CD4-positive, alpha-beta T cell (primary cell): ENCODE measurements at regions not wholly inside any gene's neighbourhood (a gene's known extent, or its start where the extent isn't known, plus 50 kb on each side); places are given as distances from the start of the nearest gene placed in this dataset.

Experiments used
- ATAC-seq: fragments of 200-7000 bp; cut with Tn5 transposase; one replicate; pipeline ENCODE4 v1.10.0; 2022; ENCODE audit warnings: mild to moderate bottlenecking; ENCODE audit not compliant: poor library complexity
- CTCF ChIA-PET: fragments of 350-600 bp; sonication (Branson Sonifier 250); formaldehyde crosslinking; loops from one replicate; lab custom pipeline; 2021; ENCODE audit warnings: antibody characterized with exemption, inconsistent platforms; lab: Charles Lee
- POLR2A ChIA-PET: fragments of 350-600 bp; sonication (Branson Sonifier 250); formaldehyde crosslinking; loops from one replicate; lab custom pipeline; 2021; ENCODE audit warnings: antibody characterized with exemption, inconsistent platforms; lab: Charles Lee
- DNase-seq, 14 experiments: peaks; one replicate each; pipeline ENCODE4 v3.0.0-alpha.2; 2013 to 2020; ENCODE audit warnings: mixed read lengths in 2 of 14
- H3K27ac ChIP-seq, 2 donors: one replicate each; pipeline versions ENCODE4 v1.5.1 to v1.7.0; 2013; ENCODE audit warnings: low read length in 2 of 2, low read depth in 1 of 2, mild to moderate bottlenecking in 1 of 2
- H3K27me3 ChIP-seq, 2 experiments: 1 replicate in 1 of 2; 2 replicates in 1 of 2; pipeline versions ENCODE4 v1.6.1 to v1.7.0; 2013; ENCODE audit warnings: low read length in 2 of 2, control low read depth in 1 of 2, mild to moderate bottlenecking in 1 of 2, moderate library complexity in 1 of 2; ENCODE audit not compliant: insufficient read depth in 2 of 2, control insufficient read depth in 1 of 2
- H3K36me3 ChIP-seq: one replicate; pipeline ENCODE4 v1.6.1; 2013; ENCODE audit warnings: low read length, control low read depth; ENCODE audit not compliant: insufficient read depth
- H3K4me1 ChIP-seq: one replicate; pipeline ENCODE4 v1.6.1; 2013; ENCODE audit warnings: low read length, control low read depth; ENCODE audit not compliant: insufficient read depth
- H3K4me3 ChIP-seq: one replicate; pipeline ENCODE4 v1.5.1; 2013; ENCODE audit warnings: mild to moderate bottlenecking, low read length, moderate library complexity
- H3K9me3 ChIP-seq, 2 experiments: 1 replicate in 1 of 2; 2 replicates in 1 of 2; pipeline versions ENCODE4 v1.6.1 to v1.7.0; 2013; ENCODE audit warnings: low read length in 2 of 2, mild to moderate bottlenecking in 2 of 2, control low read depth in 1 of 2, moderate library complexity in 1 of 2; ENCODE audit not compliant: control insufficient read depth in 1 of 2, insufficient read depth in 1 of 2
- H3K27ac Mint-ChIP-seq: one replicate; pipeline ENCODE4 v1.8.0; 2020; ENCODE audit warnings: mixed read lengths
- H3K27me3 Mint-ChIP-seq: one replicate; pipeline ENCODE4 v1.8.0; 2021; ENCODE audit warnings: mixed read lengths
- H3K36me3 Mint-ChIP-seq: one replicate; pipeline ENCODE4 v1.8.0; 2021; ENCODE audit warnings: low read depth, mixed read lengths
- H3K4me1 Mint-ChIP-seq: one replicate; pipeline ENCODE4 v1.8.0; 2021; ENCODE audit warnings: low read depth, mixed read lengths
- H3K4me3 Mint-ChIP-seq: one replicate; pipeline ENCODE4 v1.8.0; 2020; ENCODE audit warnings: mild to moderate bottlenecking, mixed read lengths
- H3K9me3 Mint-ChIP-seq: one replicate; pipeline ENCODE4 v1.8.0; 2020; ENCODE audit warnings: mixed read lengths
- CTCF ChIP-seq: fragments of 200-600 bp; IDR thresholded peaks from one replicate; pipeline ENCODE4 v1.8.0; 2022; ENCODE audit warnings: antibody characterized with exemption, mild to moderate bottlenecking
- intact Hi-C, 2 experiments: fragments of 100-400 bp; cut with DNase I in 1 of 2; cut with micrococcal nuclease in 1 of 2; formaldehyde crosslinking; loops; one replicate each; pipeline versions ENCODE4 v1.15.1 to v1.9.0; 2023 to 2025; cut with DNase I, micrococcal nuclease

GRCh38 chr7:120097020-120097419, 176.0 kb upstream of the KCND2 start:
- DNase-seq: no peak
- no peak for ATAC-seq
- H3K9me3 Mint-ChIP-seq: no peaks in the 10 kb centered on the region
- intact Hi-C loops: no loop called here
- ChIA-PET POLR2A (no interaction called here), CTCF (no interaction called here)
- H3K4me3 Mint-ChIP-seq: no peak overlapping the region
- H3K36me3 Mint-ChIP-seq: no peaks in the 10 kb centered on the region
- no peaks in the 10 kb centered on the region for H3K9me3 ChIP-seq
- H3K4me3 ChIP-seq: no peak overlapping the region
- no peaks in the 10 kb centered on the region for H3K4me1 ChIP-seq
- no peaks in the 10 kb centered on the region for H3K36me3 ChIP-seq
- no peaks in the 10 kb centered on the region for H3K27me3 Mint-ChIP-seq
- H3K27ac Mint-ChIP-seq: no peak overlapping the region
- TF ChIP-seq CTCF: no peak
- H3K27ac ChIP-seq: no peak overlapping the region
- no peaks in the 10 kb centered on the region for H3K4me1 Mint-ChIP-seq
- no peaks in the 10 kb centered on the region for H3K27me3 ChIP-seq

- Mint-ChIP-seq H3K4me1 (no peaks in the 10 kb centered on the region), H3K4me3 (no peak overlapping the region), H3K36me3 (no peaks in the 10 kb centered on the region), H3K9me3 (no peaks in the 10 kb centered on the region), H3K27ac (no peak overlapping the region), H3K27me3 (no peaks in the 10 kb centered on the region)
- ChIA-PET POLR2A (no interaction called here), CTCF (no interaction called here)
- no peak for TF ChIP-seq CTCF
- intact Hi-C loops: no loop called here
- H3K27me3 ChIP-seq: no peaks in the 10 kb centered on the region
- no peak overlapping the region for H3K4me3 ChIP-seq
- H3K36me3 ChIP-seq: no peaks in the 10 kb centered on the region
- no peak for DNase-seq
- no peaks in the 10 kb centered on the region for H3K9me3 ChIP-seq
- H3K4me1 ChIP-seq: no peaks in the 10 kb centered on the region
- no peak for ATAC-seq
- no peak overlapping the region for H3K27ac ChIP-seq
Observed at GRCh38 chr7:120097774-120098173, 175.2 kb upstream of the KCND2 start.

GRCh38 chr7:120108376-120108775, 164.6 kb upstream of the KCND2 start:
- Histone ChIP-seq H3K27me3 (no peaks in the 10 kb centered on the region), H3K27ac (no peak overlapping the region), H3K4me3 (no peak overlapping the region), H3K36me3 (no peaks in the 10 kb centered on the region), H3K4me1 (no peaks in the 10 kb centered on the region), H3K9me3 (peaks cover 0 to 5% of the 10 kb centered on the region in 2 experiments)
- DNase-seq (no peak), ATAC-seq (no peak)
- H3K27ac Mint-ChIP-seq: no peak overlapping the region
- POLR2A ChIA-PET: no interaction called here
- intact Hi-C loops: no loop called here
- H3K9me3 Mint-ChIP-seq: peaks cover 12% of the 10 kb centered on the region
- TF ChIP-seq CTCF: no peak
- CTCF ChIA-PET: no interaction called here
- H3K4me3 Mint-ChIP-seq: no peak overlapping the region
- no peaks in the 10 kb centered on the region for H3K4me1 Mint-ChIP-seq
- no peaks in the 10 kb centered on the region for H3K27me3 Mint-ChIP-seq
- H3K36me3 Mint-ChIP-seq: no peaks in the 10 kb centered on the region
